DOHH2 (cell line): ENCODE measurements at regions not wholly inside any gene's neighbourhood (a gene's known extent, or its start where the extent isn't known, plus 50 kb on each side); places are given as distances from the start of the nearest gene placed in this dataset.

ENCODE experiments used
- H3F3A ChIP-seq: fragments of 200-600 bp; sonication (generic), shearing (Covaris generic); 2 replicates; pipeline ENCODE4 v1.6.0; 2016; ENCODE audit warnings: antibody characterized with exemption, mild to moderate bottlenecking; ENCODE audit not compliant: control insufficient read depth, insufficient read depth
- H3K27ac ChIP-seq: fragments of 200-600 bp; sonication (generic); 2 replicates; pipeline ENCODE4 v1.5.1; 2014; ENCODE audit warnings: low read depth, mild to moderate bottlenecking, low read length, moderate library complexity
- H3K27me3 ChIP-seq: fragments of 200-600 bp; sonication (generic); 2 replicates; pipeline ENCODE4 v1.6.1; 2014; ENCODE audit warnings: mild to moderate bottlenecking, low read length, mixed read lengths; ENCODE audit not compliant: control insufficient read depth
- H3K36me3 ChIP-seq: fragments of 200-600 bp; sonication (generic); 2 replicates; pipeline ENCODE4 v1.6.1; 2014; ENCODE audit warnings: mild to moderate bottlenecking, low read length, moderate library complexity, mixed read lengths; ENCODE audit not compliant: control insufficient read depth
- H3K4me1 ChIP-seq: fragments of 200-600 bp; sonication (generic); 2 replicates; pipeline ENCODE4 v1.6.1; 2014; ENCODE audit warnings: mild to moderate bottlenecking, low read length, mixed read lengths; ENCODE audit not compliant: control insufficient read depth
- H3K4me2 ChIP-seq: fragments of 200-600 bp; sonication (generic); 2 replicates; pipeline ENCODE4 v1.6.0; 2014; ENCODE audit warnings: mild to moderate bottlenecking, low read length, moderate library complexity
- H3K4me3 ChIP-seq: fragments of 200-600 bp; sonication (generic); 2 replicates; pipeline ENCODE4 v1.5.1; 2014; ENCODE audit warnings: mild to moderate bottlenecking, low read length, mixed read lengths
- H3K79me2 ChIP-seq: fragments of 200-600 bp; sonication (generic); 2 replicates; pipeline ENCODE4 v1.6.1; 2014; ENCODE audit warnings: mild to moderate bottlenecking, low read length, mixed read lengths; ENCODE audit not compliant: control insufficient read depth
- H3K9me2 ChIP-seq: fragments of 200-600 bp; sonication (generic); replicated peaks from 2 replicates; pipeline ENCODE4 v1.6.1; 2014; ENCODE audit warnings: mild to moderate bottlenecking, low read length, mixed read lengths; ENCODE audit not compliant: control insufficient read depth
- H3K9me3 ChIP-seq: fragments of 200-600 bp; sonication (generic); 2 replicates; pipeline ENCODE4 v1.6.1; 2014; ENCODE audit warnings: antibody characterized with exemption, low read length, mixed read lengths; ENCODE audit not compliant: control insufficient read depth, insufficient read depth
- H4K20me1 ChIP-seq: fragments of 200-600 bp; sonication (generic); 2 replicates; pipeline ENCODE4 v1.6.0; 2014; ENCODE audit warnings: low read depth, mild to moderate bottlenecking, antibody characterized with exemption, low read length, moderate library complexity; ENCODE audit not compliant: control insufficient read depth, insufficient read depth
- CTCF ChIP-seq: fragments of 200-600 bp; sonication (generic); IDR thresholded peaks from one replicate; pipeline ENCODE4 v1.5.1; 2014; ENCODE audit warnings: antibody characterized with exemption, mild to moderate bottlenecking, low read depth, low read length; ENCODE audit not compliant: poor library complexity, severe bottlenecking
- EZH2phosphoT487 ChIP-seq: fragments of 200-600 bp; sonication (generic); IDR thresholded peaks from 2 replicates; pipeline ENCODE4 v1.6.1; 2017; ENCODE audit warnings: borderline replicate concordance, mild to moderate bottlenecking, antibody characterized with exemption, low read length, moderate library complexity, mixed read lengths

- Histone ChIP-seq H3K9me2 (no peaks in the 10 kb centered on the region), H3K27me3 (peaks cover 6% of the 10 kb centered on the region; the same call in 1 of the 2 replicates), H4K20me1 (no peaks in the 10 kb centered on the region), H3K9me3 (no peaks in the 10 kb centered on the region), H3K36me3 (no peaks in the 10 kb centered on the region), H3K4me1 (no peaks in the 10 kb centered on the region), H3K4me3 (no peak overlapping the region), H3K4me2 (no peak overlapping the region), H3K79me2 (no peaks in the 10 kb centered on the region), H3F3A (no peaks in the 10 kb centered on the region), H3K27ac (no peak overlapping the region)
- TF ChIP-seq EZH2phosphoT487 (no peak), CTCF (no peak)
These were observed 157.4 kb upstream of the TBX20 start for GRCh38 chr7:35411331-35411730.

DNA sequence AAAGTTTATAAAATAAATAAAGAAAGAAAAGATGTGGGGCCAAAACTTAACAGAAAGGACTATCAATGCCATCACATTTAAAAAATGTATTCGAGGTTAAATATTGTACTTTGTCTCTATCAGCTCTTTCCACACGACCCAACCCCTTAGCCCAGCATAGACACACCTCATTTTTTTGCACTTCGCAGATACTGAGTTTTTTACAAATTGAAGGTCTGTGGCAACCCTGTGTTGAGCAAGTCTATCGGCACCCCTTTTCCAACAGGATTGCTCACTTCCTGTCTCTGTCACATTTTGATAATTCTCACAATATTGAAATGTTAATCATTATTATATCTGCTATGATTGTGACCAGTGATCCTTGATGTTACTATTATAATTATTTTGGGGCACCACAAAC, 151.6 kb upstream of the TBX20 start:
- H3K4me3 ChIP-seq, result no peak overlapping the region
- H3K9me3 ChIP-seq, result no peaks in the 10 kb centered on the region
- no peaks in the 10 kb centered on the region for H3K79me2 ChIP-seq
- no peaks in the 10 kb centered on the region for H3K36me3 ChIP-seq
- no peaks in the 10 kb centered on the region for H3K4me1 ChIP-seq
- TF ChIP-seq CTCF, result no peak
- no peak for TF ChIP-seq EZH2phosphoT487
- H3K27me3 ChIP-seq, result peaks cover 12% of the 10 kb centered on the region; the same call in 1 of the 2 replicates
- H3K27ac ChIP-seq, result no peak overlapping the region
- no peak overlapping the region for H3K4me2 ChIP-seq
- no peaks in the 10 kb centered on the region for H4K20me1 ChIP-seq
- no peaks in the 10 kb centered on the region for H3F3A ChIP-seq
- H3K9me2 ChIP-seq, result no peaks in the 10 kb centered on the region

DNA sequence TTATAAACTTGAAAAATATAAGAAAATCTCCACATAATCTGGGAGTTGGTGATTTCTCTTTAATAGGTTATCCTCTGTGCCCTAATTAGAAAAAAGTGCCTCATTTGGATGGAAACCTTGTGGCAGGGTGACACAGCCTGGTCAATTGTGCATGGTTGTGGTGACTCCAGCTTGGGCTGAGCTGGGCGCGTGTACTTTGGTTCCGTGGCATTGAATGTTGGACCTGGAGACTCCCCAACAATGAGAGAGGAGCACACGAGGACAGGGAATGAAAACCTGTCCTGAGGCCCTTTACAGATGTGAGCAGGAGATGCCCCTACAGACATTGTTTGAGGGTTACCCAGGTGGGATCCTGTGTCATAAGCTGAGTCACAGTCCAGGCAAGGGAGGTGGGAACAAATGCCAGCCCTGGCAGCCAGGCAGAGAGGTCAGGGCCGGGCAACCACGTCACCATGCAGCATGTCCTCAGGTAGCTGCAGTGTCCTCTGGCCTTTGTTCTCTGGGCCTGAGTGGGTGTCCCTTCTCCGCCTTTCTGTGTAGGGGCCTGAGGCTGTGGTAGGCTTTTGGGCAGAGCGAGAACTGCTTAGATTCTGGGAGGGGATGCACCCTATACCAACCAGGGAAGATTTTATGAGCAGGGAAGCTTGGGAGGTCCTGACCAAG, 147.4 kb upstream of the TBX20 start:
- Histone ChIP-seq H3K4me3 (no peak overlapping the region), H3K27ac (no peak overlapping the region), H3K79me2 (no peaks in the 10 kb centered on the region), H3K9me2 (no peaks in the 10 kb centered on the region), H3K4me2 (no peak overlapping the region), H4K20me1 (no peaks in the 10 kb centered on the region), H3F3A (no peaks in the 10 kb centered on the region), H3K9me3 (no peaks in the 10 kb centered on the region), H3K27me3 (peaks cover 14% of the 10 kb centered on the region), H3K4me1 (no peaks in the 10 kb centered on the region), H3K36me3 (no peaks in the 10 kb centered on the region)
- TF ChIP-seq CTCF, result no peak
- no peak for TF ChIP-seq EZH2phosphoT487
